Vagina (tissue), 2 donors: ENCODE measurements at regions not wholly inside any gene's neighbourhood (a gene's known extent, or its start where the extent isn't known, plus 50 kb on each side); places are given as distances from the start of the nearest gene placed in this dataset.

Source experiments
- DNase-seq, 2 donors: peaks; one replicate each; pipeline ENCODE4 v3.0.0-alpha.2; 2017; ENCODE audit errors: extremely low spot score in 2 of 2
- H3K27ac ChIP-seq: fragments of 200-600 bp; sonication (generic); one replicate; pipeline ENCODE4 v1.5.1; 2019
- H3K27me3 ChIP-seq: fragments of 200-600 bp; sonication (generic); one replicate; pipeline ENCODE4 v1.5.1; 2019
- H3K36me3 ChIP-seq, 2 donors: fragments of 200-600 bp; sonication (generic); one replicate each; pipeline ENCODE4 v1.5.1; 2017 to 2019
- H3K4me1 ChIP-seq: fragments of 200-600 bp; sonication (generic); one replicate; pipeline ENCODE4 v1.5.1; 2019
- H3K4me3 ChIP-seq, 2 donors: fragments of 200-600 bp; sonication (generic); 1 replicate in 1 of 2; 2 replicates in 1 of 2; pipeline ENCODE4 v1.5.1; 2016 to 2019
- H3K9me3 ChIP-seq: fragments of 200-600 bp; sonication (generic); one replicate; pipeline ENCODE4 v1.5.1; 2019
- CTCF ChIP-seq, 3 experiments: fragments of 450-650 bp in 2 of 3; fragments of 200-600 bp in 1 of 3; sonication (generic) in 1 of 3; IDR thresholded peaks; one replicate each; pipeline ENCODE4 v1.5.1; 2017 to 2019; ENCODE audit warnings: antibody characterized with exemption in 3 of 3, mild to moderate bottlenecking in 2 of 3, moderate library complexity in 2 of 3
- POLR2A ChIP-seq, 2 donors: fragments of 450-650 bp; IDR thresholded peaks; one replicate each; pipeline ENCODE4 v1.6.1; 2017; ENCODE audit warnings: antibody characterized with exemption in 2 of 2, mild to moderate bottlenecking in 2 of 2, moderate library complexity in 2 of 2
- POLR2AphosphoS5 ChIP-seq, 2 donors: sonication (generic); formaldehyde crosslinking; IDR thresholded peaks; one replicate each; pipeline ENCODE4 v1.9.0; 2017; ENCODE audit warnings: antibody characterized with exemption in 2 of 2, mild to moderate bottlenecking in 2 of 2, low read depth in 1 of 2; ENCODE audit not compliant: insufficient read depth in 1 of 2
- intact Hi-C: fragments of 100-400 bp; cut with DNase I; formaldehyde crosslinking; loops from one replicate; pipeline ENCODE4 v1.15.1; 2023

GRCh38 chr2:2410987-2411386 lies 79.9 kb upstream of the MYT1L start:
- Histone ChIP-seq H3K36me3 (no peaks in the 10 kb centered on the region), H3K27me3 (no peaks in the 10 kb centered on the region), H3K9me3 (no peaks in the 10 kb centered on the region), H3K4me3 (no peak overlapping the region), H3K4me1 (no peaks in the 10 kb centered on the region), H3K27ac (no peak overlapping the region)
- intact Hi-C loops = no loop called here
- TF ChIP-seq POLR2A (IDR thresholded peaks at IDR 0.05) (no peak), CTCF (IDR thresholded peaks at IDR 0.05) (no peak), POLR2AphosphoS5 (IDR thresholded peaks at IDR 0.05; ENCODE audit: insufficient read depth in 1 of 2, low read depth in 1 of 2) (no peak)
- no peak for DNase-seq

GRCh38 chr2:2409481-2409880 lies 78.4 kb upstream of the MYT1L start:
- no peak for DNase-seq
- no peaks in the 10 kb centered on the region for H3K9me3 ChIP-seq
- H3K4me1 ChIP-seq = no peaks in the 10 kb centered on the region
- no peaks in the 10 kb centered on the region for H3K27me3 ChIP-seq
- intact Hi-C loops = no loop called here
- no peak overlapping the region for H3K4me3 ChIP-seq
- H3K36me3 ChIP-seq = no peaks in the 10 kb centered on the region
- TF ChIP-seq POLR2A (IDR thresholded peaks at IDR 0.05) = no peak
- no peak overlapping the region for H3K27ac ChIP-seq

GRCh38 chr2:2405780-2406179 lies 74.7 kb upstream of the MYT1L start:
- Histone ChIP-seq H3K9me3 (no peaks in the 10 kb centered on the region), H3K36me3 (no peaks in the 10 kb centered on the region), H3K4me1 (no peaks in the 10 kb centered on the region), H3K4me3 (no peak overlapping the region), H3K27ac (no peak overlapping the region), H3K27me3 (no peaks in the 10 kb centered on the region)
- intact Hi-C loops = no loop called here
- TF ChIP-seq CTCF (IDR thresholded peaks at IDR 0.05) (no peak), POLR2A (IDR thresholded peaks at IDR 0.05) (no peak), POLR2AphosphoS5 (IDR thresholded peaks at IDR 0.05; ENCODE audit: insufficient read depth in 1 of 2, low read depth in 1 of 2) (no peak)
- no peak for DNase-seq

DNA sequence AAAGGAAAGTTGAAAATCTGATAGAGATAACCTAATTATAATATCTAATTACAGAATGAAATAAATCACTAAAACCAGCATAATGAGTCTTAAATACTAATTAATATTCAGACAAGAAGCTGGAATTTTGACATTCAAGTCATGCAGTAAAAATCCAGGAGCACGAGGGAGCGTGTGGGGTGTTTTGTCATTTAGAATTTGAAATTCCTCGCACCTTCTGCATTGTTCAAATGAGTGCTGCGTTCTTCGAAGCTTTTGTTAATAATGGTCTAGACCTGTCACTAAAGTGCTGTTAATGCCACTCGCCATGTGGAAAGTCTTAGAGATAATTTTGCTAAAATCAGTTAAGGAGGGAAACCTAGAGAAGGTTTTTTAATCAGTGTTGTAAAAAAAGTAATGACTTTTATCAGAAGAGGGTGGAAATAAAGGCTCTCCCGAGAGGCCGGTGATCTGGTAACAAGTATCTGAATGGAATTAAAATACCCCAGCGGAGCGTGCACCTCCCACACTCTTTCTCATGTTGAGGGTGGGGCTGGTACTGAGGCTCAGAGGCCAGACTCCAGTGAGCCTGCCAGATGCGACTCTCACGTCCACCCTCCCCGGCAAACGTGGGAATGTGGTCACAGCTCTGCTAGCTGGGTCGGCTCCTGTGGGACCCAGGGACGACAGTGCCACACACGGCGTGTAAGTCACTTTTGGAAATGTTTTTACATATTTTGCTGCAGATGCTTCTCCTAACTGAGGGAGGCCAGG lies 69.4 kb upstream of the MYT1L start:
- no peaks in the 10 kb centered on the region for H3K36me3 ChIP-seq
- H3K27me3 ChIP-seq = no peaks in the 10 kb centered on the region
- no peak overlapping the region for H3K27ac ChIP-seq
- intact Hi-C loops = no loop called here
- H3K4me3 ChIP-seq = no peak overlapping the region
- DNase-seq = no peak
- no peaks in the 10 kb centered on the region for H3K9me3 ChIP-seq
- TF ChIP-seq POLR2A (IDR thresholded peaks at IDR 0.05) = no peak
- TF ChIP-seq POLR2AphosphoS5 (IDR thresholded peaks at IDR 0.05; ENCODE audit: insufficient read depth in 1 of 2, low read depth in 1 of 2) = no peak
- no peak for TF ChIP-seq CTCF (IDR thresholded peaks at IDR 0.05)
- no peaks in the 10 kb centered on the region for H3K4me1 ChIP-seq

DNA sequence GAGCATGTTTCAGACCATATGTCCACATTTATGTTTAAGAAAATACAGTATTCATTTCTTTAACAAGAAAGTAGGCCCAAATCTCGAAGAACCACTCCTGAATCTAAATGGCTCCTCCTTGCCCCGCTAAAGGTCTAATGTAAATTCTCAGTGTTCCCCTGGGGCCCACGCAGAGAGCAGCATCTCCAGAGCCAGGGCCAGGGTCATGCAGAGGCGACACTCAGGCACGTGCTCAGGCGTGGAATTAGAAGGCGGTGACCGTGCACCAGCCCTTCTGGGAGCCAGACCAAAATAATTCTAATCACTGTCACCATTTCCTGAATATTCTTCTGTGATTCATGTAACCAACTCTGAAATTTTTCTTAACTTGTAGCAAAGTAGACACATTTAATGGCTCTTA lies 68.3 kb upstream of the MYT1L start:
- H3K36me3 ChIP-seq = no peaks in the 10 kb centered on the region
- no peaks in the 10 kb centered on the region for H3K4me1 ChIP-seq
- H3K9me3 ChIP-seq = no peaks in the 10 kb centered on the region
- no peaks in the 10 kb centered on the region for H3K27me3 ChIP-seq
- no peak for DNase-seq
- H3K27ac ChIP-seq = no peak overlapping the region
- no peak overlapping the region for H3K4me3 ChIP-seq
- intact Hi-C loops = no loop called here
- TF ChIP-seq CTCF (IDR thresholded peaks at IDR 0.05) (no peak), POLR2AphosphoS5 (IDR thresholded peaks at IDR 0.05; ENCODE audit: insufficient read depth in 1 of 2, low read depth in 1 of 2) (no peak), POLR2A (IDR thresholded peaks at IDR 0.05) (no peak)
